Trophoblast cell (in vitro differentiated cells and primary cell): ENCODE measurements at regions not wholly inside any gene's neighbourhood (a gene's known extent, or its start where the extent isn't known, plus 50 kb on each side); places are given as distances from the start of the nearest gene placed in this dataset.

ENCODE experiments used
- DNase-seq, 2 donors: peaks; one replicate each; pipeline ENCODE4 v3.0.0-alpha.2; 2016
- H2AFZ ChIP-seq: 2 replicates; pipeline ENCODE4 v1.6.1; 2013; ENCODE audit warnings: low read length, moderate library complexity, mild to moderate bottlenecking; ENCODE audit not compliant: insufficient read depth, poor library complexity
- H2AK5ac ChIP-seq: 2 replicates; pipeline ENCODE4 v1.6.1; 2013; ENCODE audit warnings: mild to moderate bottlenecking, low read length
- H2BK120ac ChIP-seq: 2 replicates; pipeline ENCODE4 v1.6.1; 2013; ENCODE audit warnings: low read length, mild to moderate bottlenecking, moderate library complexity; ENCODE audit not compliant: insufficient read depth, poor library complexity
- H2BK12ac ChIP-seq: 2 replicates; pipeline ENCODE4 v1.6.1; 2013; ENCODE audit warnings: mild to moderate bottlenecking, low read length, moderate library complexity
- H2BK5ac ChIP-seq: 2 replicates; pipeline ENCODE4 v1.6.1; 2013; ENCODE audit warnings: low read length, low read depth, moderate library complexity, mild to moderate bottlenecking; ENCODE audit not compliant: poor library complexity
- H3K14ac ChIP-seq: 2 replicates; pipeline ENCODE4 v1.6.1; 2013; ENCODE audit warnings: mild to moderate bottlenecking, low read length
- H3K18ac ChIP-seq: 2 replicates; pipeline ENCODE4 v1.6.1; 2013; ENCODE audit warnings: mild to moderate bottlenecking, low read length
- H3K23ac ChIP-seq: 2 replicates; pipeline ENCODE4 v1.6.1; 2013; ENCODE audit warnings: low read length
- H3K27ac ChIP-seq: 2 replicates; pipeline ENCODE4 v1.5.1; 2013; ENCODE audit warnings: low read depth, mild to moderate bottlenecking, inconsistent platforms, low read length, moderate library complexity
- H3K27me3 ChIP-seq: 2 replicates; pipeline ENCODE4 v1.6.1; 2013; ENCODE audit warnings: inconsistent platforms, mild to moderate bottlenecking, low read length, moderate library complexity; ENCODE audit not compliant: insufficient read depth
- H3K36me3 ChIP-seq, 2 experiments: 1 replicate in 1 of 2; 2 replicates in 1 of 2; pipeline ENCODE4 v1.6.1; 2013; ENCODE audit warnings: low read length in 2 of 2, mild to moderate bottlenecking in 2 of 2, moderate library complexity in 1 of 2; ENCODE audit not compliant: insufficient read depth in 2 of 2, control insufficient read depth in 1 of 2
- H3K4ac ChIP-seq: 2 replicates; pipeline ENCODE4 v1.6.1; 2013; ENCODE audit warnings: low read depth, mild to moderate bottlenecking, low read length, moderate library complexity
- H3K4me1 ChIP-seq, 2 experiments: 1 replicate in 1 of 2; 2 replicates in 1 of 2; pipeline ENCODE4 v1.6.1; 2013; ENCODE audit warnings: low read length in 2 of 2, mild to moderate bottlenecking in 2 of 2, moderate library complexity in 1 of 2; ENCODE audit not compliant: insufficient read depth in 2 of 2, control insufficient read depth in 1 of 2
- H3K4me2 ChIP-seq: 2 replicates; pipeline ENCODE4 v1.6.1; 2013; ENCODE audit warnings: inconsistent platforms, mild to moderate bottlenecking, low read length, moderate library complexity
- H3K4me3 ChIP-seq: 2 replicates; pipeline ENCODE4 v1.5.1; 2013; ENCODE audit warnings: mild to moderate bottlenecking, low read depth, low read length, inconsistent platforms
- H3K79me1 ChIP-seq: one replicate; pipeline ENCODE4 v1.6.1; 2013; ENCODE audit warnings: low read length
- H3K79me2 ChIP-seq: 2 replicates; pipeline ENCODE4 v1.6.1; 2013; ENCODE audit warnings: low read length, mild to moderate bottlenecking; ENCODE audit not compliant: control insufficient read depth, insufficient read depth, poor library complexity
- H3K9ac ChIP-seq: 2 replicates; pipeline ENCODE4 v1.6.1; 2013; ENCODE audit warnings: mild to moderate bottlenecking, low read length
- H3K9me3 ChIP-seq: 2 replicates; pipeline ENCODE4 v1.6.1; 2013; ENCODE audit warnings: low read depth, mild to moderate bottlenecking, control low read depth, inconsistent platforms, low read length; ENCODE audit not compliant: insufficient read depth
- H4K12ac ChIP-seq: 2 replicates; pipeline ENCODE4 v1.6.1; 2013; ENCODE audit warnings: low read depth, mild to moderate bottlenecking, low read length, moderate library complexity
- H4K8ac ChIP-seq: 2 replicates; pipeline ENCODE4 v1.6.1; 2013; ENCODE audit warnings: low read depth, mild to moderate bottlenecking, low read length, moderate library complexity
- H4K91ac ChIP-seq: one replicate; pipeline ENCODE4 v1.6.1; 2013; ENCODE audit warnings: low read depth, mild to moderate bottlenecking, low read length, moderate library complexity
- WGBS: extraction: QIAGEN DNeasy Blood & Tissue Kit; methylation state at CpG from one replicate; pipeline ENCODE4 v1.1.7; 2013; ENCODE audit warnings: missing lambda C conversion rate; ENCODE audit not compliant: insufficient read length, insufficient coverage; ENCODE audit errors: extremely low coverage; 5-methylcytosine and 5-hydroxymethylcytosine counted together

- Histone ChIP-seq H3K4me2 (no peak overlapping the region), H2AK5ac (no peak overlapping the region), H2AFZ (no peak overlapping the region), H4K91ac (no peak overlapping the region), H2BK120ac (no peak overlapping the region), H3K27ac (no peak overlapping the region), H2BK12ac (no peak overlapping the region), H3K79me1 (no peaks in the 10 kb centered on the region), H4K8ac (no peak overlapping the region), H3K9me3 (no peaks in the 10 kb centered on the region), H3K36me3 (no peaks in the 10 kb centered on the region), H4K12ac (no peak overlapping the region), H3K4me3 (no peak overlapping the region), H3K27me3 (no peaks in the 10 kb centered on the region), H3K9ac (no peak overlapping the region), H2BK5ac (no peak overlapping the region), H3K14ac (no peak overlapping the region), H3K79me2 (no peaks in the 10 kb centered on the region), H3K4ac (no peak overlapping the region), H3K4me1 (no peaks in the 10 kb centered on the region), H3K23ac (no peak overlapping the region), H3K18ac (no peak overlapping the region)
- WGBS: no CpG with 5 or more reads among the region's 4 CpGs
- no peak for DNase-seq
These were observed 82.7 kb downstream of the RPS24 start for GRCh38 chr10:78116361-78116760.

- no peak overlapping the region for H3K4ac ChIP-seq
- no peak overlapping the region for H2BK12ac ChIP-seq
- H2AK5ac ChIP-seq: no peak overlapping the region
- H3K18ac ChIP-seq: no peak overlapping the region
- DNase-seq: no peak
- no peak overlapping the region for H2AFZ ChIP-seq
- H3K9me3 ChIP-seq: no peaks in the 10 kb centered on the region
- H3K4me1 ChIP-seq: no peaks in the 10 kb centered on the region
- no peak overlapping the region for H2BK5ac ChIP-seq
- H3K27me3 ChIP-seq: no peaks in the 10 kb centered on the region
- H3K9ac ChIP-seq: no peak overlapping the region
- H3K14ac ChIP-seq: no peak overlapping the region
- H3K4me2 ChIP-seq: no peak overlapping the region
- no peak overlapping the region for H2BK120ac ChIP-seq
- no peak overlapping the region for H3K4me3 ChIP-seq
- no peak overlapping the region for H4K8ac ChIP-seq
- H4K12ac ChIP-seq: no peak overlapping the region
- H3K36me3 ChIP-seq: no peaks in the 10 kb centered on the region
- H3K79me1 ChIP-seq: no peaks in the 10 kb centered on the region
- no peak overlapping the region for H4K91ac ChIP-seq
- no peak overlapping the region for H3K27ac ChIP-seq
- H3K79me2 ChIP-seq: no peaks in the 10 kb centered on the region
- H3K23ac ChIP-seq: no peak overlapping the region
These were observed 84.9 kb downstream of the RPS24 start for GRCh38 chr10:78118591-78118990.

- Histone ChIP-seq H3K4me2 (no peak overlapping the region), H3K27ac (no peak overlapping the region), H2BK5ac (no peak overlapping the region), H3K9me3 (peaks cover 1% of the 10 kb centered on the region), H3K79me2 (no peaks in the 10 kb centered on the region), H4K91ac (no peak overlapping the region), H3K27me3 (no peaks in the 10 kb centered on the region), H3K23ac (no peak overlapping the region), H2AFZ (no peak overlapping the region), H3K9ac (no peak overlapping the region), H2AK5ac (no peak overlapping the region), H3K4me3 (no peak overlapping the region), H4K12ac (no peak overlapping the region), H3K18ac (no peak overlapping the region), H3K4ac (no peak overlapping the region), H4K8ac (no peak overlapping the region), H2BK120ac (no peak overlapping the region), H3K4me1 (no peaks in the 10 kb centered on the region), H3K14ac (no peak overlapping the region), H3K36me3 (no peaks in the 10 kb centered on the region), H2BK12ac (no peak overlapping the region), H3K79me1 (no peaks in the 10 kb centered on the region)
- DNase-seq: no peak
These were observed 88.1 kb downstream of the RPS24 start for GRCh38 chr10:78121801-78122200.

- Histone ChIP-seq H3K79me2 (no peaks in the 10 kb centered on the region), H3K27me3 (no peaks in the 10 kb centered on the region), H3K14ac (no peak overlapping the region), H3K4me2 (no peak overlapping the region), H2AFZ (no peak overlapping the region), H4K12ac (no peak overlapping the region), H3K4ac (no peak overlapping the region), H3K9me3 (peaks cover 1% of the 10 kb centered on the region), H3K9ac (no peak overlapping the region), H3K36me3 (no peaks in the 10 kb centered on the region), H3K23ac (no peak overlapping the region), H2BK12ac (no peak overlapping the region), H3K79me1 (no peaks in the 10 kb centered on the region), H4K8ac (no peak overlapping the region), H3K27ac (no peak overlapping the region), H3K4me1 (no peaks in the 10 kb centered on the region), H2BK120ac (no peak overlapping the region), H4K91ac (no peak overlapping the region), H2BK5ac (no peak overlapping the region), H3K4me3 (no peak overlapping the region), H3K18ac (no peak overlapping the region), H2AK5ac (no peak overlapping the region)
- DNase-seq: no peak
- WGBS: no CpG with 5 or more reads among the region's 1 CpG
These were observed 90.5 kb downstream of the RPS24 start for GRCh38 chr10:78124167-78124566.

GRCh38 chr10:78129211-78129610 is 95.5 kb downstream of the RPS24 start:
- H3K18ac ChIP-seq: no peak overlapping the region
- no peak overlapping the region for H2AK5ac ChIP-seq
- no peak overlapping the region for H4K91ac ChIP-seq
- H3K14ac ChIP-seq: no peak overlapping the region
- no peak overlapping the region for H2BK120ac ChIP-seq
- WGBS: no CpG with 5 or more reads among the region's 5 CpGs
- no peak overlapping the region for H2BK12ac ChIP-seq
- no peak overlapping the region for H2BK5ac ChIP-seq
- no peak overlapping the region for H3K4ac ChIP-seq
- no peak overlapping the region for H3K27ac ChIP-seq
- no peak for DNase-seq
- no peaks in the 10 kb centered on the region for H3K36me3 ChIP-seq
- H3K9me3 ChIP-seq: peaks cover 1% of the 10 kb centered on the region
- no peaks in the 10 kb centered on the region for H3K4me1 ChIP-seq
- no peak overlapping the region for H4K8ac ChIP-seq
- no peak overlapping the region for H4K12ac ChIP-seq
- no peak overlapping the region for H3K23ac ChIP-seq
- H3K9ac ChIP-seq: no peak overlapping the region
- no peaks in the 10 kb centered on the region for H3K79me1 ChIP-seq
- no peaks in the 10 kb centered on the region for H3K79me2 ChIP-seq
- no peak overlapping the region for H3K4me2 ChIP-seq
- H3K4me3 ChIP-seq: no peak overlapping the region
- no peak overlapping the region for H2AFZ ChIP-seq
- no peaks in the 10 kb centered on the region for H3K27me3 ChIP-seq
